Fibroblast of skin of right quadriceps (primary cell): ENCODE measurements at regions not wholly inside any gene's neighbourhood (a gene's known extent, or its start where the extent isn't known, plus 50 kb on each side); places are given as distances from the start of the nearest gene placed in this dataset.
"Not testable (repeated sequence)": the region's sequence is repeated elsewhere in the genome, so short reads cannot be mapped to it uniquely, and the experiment has no call there.

Source experiments
- DNase-seq: peaks from one replicate; pipeline ENCODE4 v3.0.0-alpha.2; 2013

- no peak for DNase-seq
Observed at GRCh38 chr4:123682931-123683330, 286.3 kb downstream of the SPRY1 start.

- DNase-seq = not testable (repeated sequence)
Observed at GRCh38 chr4:123684937-123685336, 288.3 kb downstream of the SPRY1 start.

- DNase-seq = not testable (repeated sequence)
Observed at GRCh38 chr4:123695531-123695930, 298.9 kb downstream of the SPRY1 start.

GRCh38 chr4:123696687-123697086 lies 300.1 kb downstream of the SPRY1 start:
- DNase-seq = no peak

GRCh38 chr4:123698556-123698955 lies 302.0 kb downstream of the SPRY1 start:
- no peak for DNase-seq

- DNase-seq = peak; percentile 97
Observed at GRCh38 chr4:123699880-123700771, 303.5 kb downstream of the SPRY1 start.

- DNase-seq = peak; percentile 36
Observed at GRCh38 chr4:123701131-123701575, 304.6 kb downstream of the SPRY1 start.

GRCh38 chr4:123705419-123705818 lies 308.8 kb downstream of the SPRY1 start:
- DNase-seq = no peak

- DNase-seq = peak; percentile 49
Observed at GRCh38 chr4:123706973-123707372, 310.4 kb downstream of the SPRY1 start.

GRCh38 chr4:123708902-123709301 lies 312.3 kb downstream of the SPRY1 start:
- no peak for DNase-seq

GRCh38 chr4:123709336-123709735 lies 312.7 kb downstream of the SPRY1 start:
- no peak for DNase-seq

GRCh38 chr4:123731035-123731434 lies 334.4 kb downstream of the SPRY1 start:
- no peak for DNase-seq

GRCh38 chr4:123737156-123737555 lies 340.6 kb downstream of the SPRY1 start:
- no peak for DNase-seq

GRCh38 chr4:123739806-123740205 lies 343.2 kb downstream of the SPRY1 start:
- no peak for DNase-seq

- DNase-seq = no peak
Observed at GRCh38 chr4:123740236-123740635, 343.6 kb downstream of the SPRY1 start.

- DNase-seq = peak; percentile 25
Observed at GRCh38 chr4:123741906-123742305, 345.3 kb downstream of the SPRY1 start.

- DNase-seq = no peak
Observed at GRCh38 chr4:123743848-123744247, 347.3 kb downstream of the SPRY1 start.

GRCh38 chr4:123744664-123745290 lies 348.2 kb downstream of the SPRY1 start:
- DNase-seq = no peak

GRCh38 chr4:123747016-123747415 lies 350.4 kb downstream of the SPRY1 start:
- DNase-seq = no peak

- no peak for DNase-seq
Observed at GRCh38 chr4:123748806-123749205, 352.2 kb downstream of the SPRY1 start.

- no peak for DNase-seq
Observed at GRCh38 chr4:123749383-123749782, 352.8 kb downstream of the SPRY1 start.

- peak; percentile 11 for DNase-seq
Observed at GRCh38 chr4:123750044-123750443, 353.4 kb downstream of the SPRY1 start.

- no peak for DNase-seq
Observed at GRCh38 chr4:123755655-123756054, 359.1 kb downstream of the SPRY1 start.

- peak; percentile 45 for DNase-seq
Observed at GRCh38 chr4:123767806-123768205, 371.2 kb downstream of the SPRY1 start.
